ENCODE measurements at regions not wholly inside any gene's neighbourhood (a gene's known extent, or its start where the extent isn't known, plus 50 kb on each side); places are given as distances from the start of the nearest gene placed in this dataset.
"Not testable (repeated sequence)": the region's sequence is repeated elsewhere in the genome, so short reads cannot be mapped to it uniquely, and the experiment has no call there.

- DNase-seq = no peak
These were observed 1602.0 kb downstream of the GRIK2 start for GRCh38 chr6:102995491-102995890.

GRCh38 chr6:102994866-102995265, 1601.4 kb downstream of the GRIK2 start:
- no peak for DNase-seq

GRCh38 chr6:102986086-102986485, 1592.6 kb downstream of the GRIK2 start:
- DNase-seq = no peak

- DNase-seq = no peak
These were observed 1590.8 kb downstream of the GRIK2 start for GRCh38 chr6:102984357-102984756.

GRCh38 chr6:102981490-102982015, 1588.0 kb downstream of the GRIK2 start:
- DNase-seq = no peak

- DNase-seq = no peak
These were observed 1587.4 kb downstream of the GRIK2 start for GRCh38 chr6:102980951-102981350.

GRCh38 chr6:102961902-102962301, 1568.4 kb downstream of the GRIK2 start:
- DNase-seq = no peak

- no peak for DNase-seq
These were observed 1557.5 kb downstream of the GRIK2 start for GRCh38 chr6:102950967-102951366.

GRCh38 chr6:102944475-102944874, 1551.0 kb downstream of the GRIK2 start:
- no peak for DNase-seq

GRCh38 chr6:102942206-102942605, 1548.7 kb downstream of the GRIK2 start:
- no peak for DNase-seq

GRCh38 chr6:102936959-102937358, 1543.5 kb downstream of the GRIK2 start:
- DNase-seq = no peak

GRCh38 chr6:102928109-102928508, 1534.6 kb downstream of the GRIK2 start:
- DNase-seq = no peak

- DNase-seq = no peak
These were observed 1524.7 kb downstream of the GRIK2 start for GRCh38 chr6:102918161-102918560.

- DNase-seq = no peak
These were observed 1518.1 kb downstream of the GRIK2 start for GRCh38 chr6:102911571-102911970.

- not testable (repeated sequence) for DNase-seq
These were observed 1517.2 kb downstream of the GRIK2 start for GRCh38 chr6:102910701-102911139.

GRCh38 chr6:102907181-102907580, 1513.7 kb downstream of the GRIK2 start:
- no peak for DNase-seq

- no peak for DNase-seq
These were observed 1509.0 kb downstream of the GRIK2 start for GRCh38 chr6:102902471-102902870.

GRCh38 chr6:102895683-102896082, 1502.2 kb downstream of the GRIK2 start:
- no peak for DNase-seq

- DNase-seq = no peak
These were observed 1491.7 kb downstream of the GRIK2 start for GRCh38 chr6:102885165-102885564.

- no peak for DNase-seq
These were observed 1459.9 kb downstream of the GRIK2 start for GRCh38 chr6:102853249-102853955.

GRCh38 chr6:102848796-102849195, 1455.3 kb downstream of the GRIK2 start:
- DNase-seq = no peak

GRCh38 chr6:102848210-102848609, 1454.7 kb downstream of the GRIK2 start:
- no peak for DNase-seq

- DNase-seq = no peak
These were observed 1447.6 kb downstream of the GRIK2 start for GRCh38 chr6:102841060-102841459.

GRCh38 chr6:102832021-102832420, 1438.5 kb downstream of the GRIK2 start:
- no peak for DNase-seq

GRCh38 chr6:102820098-102820497, 1426.6 kb downstream of the GRIK2 start:
- DNase-seq = no peak
